HEK293 (cell line): ENCODE measurements at regions not wholly inside any gene's neighbourhood (a gene's known extent, or its start where the extent isn't known, plus 50 kb on each side); places are given as distances from the start of the nearest gene placed in this dataset.

ENCODE experiments used
- CTCF ChIA-PET: fragments of 350-600 bp; formaldehyde crosslinking; extraction: SDS; loops from one replicate; lab custom pipeline; 2021; ENCODE audit warnings: antibody characterized with exemption; lab: Yijun Ruan, JAX
- POLR2A ChIA-PET: fragments of 300-600 bp; formaldehyde crosslinking; extraction: SDS; loops from one replicate; lab custom pipeline; 2020; ENCODE audit warnings: antibody characterized with exemption, inconsistent platforms; lab: Yijun Ruan, JAX
- H3K27ac ChIP-seq: fragments of 200-500 bp; sonication (Bioruptor generic); 2 replicates; pipeline ENCODE4 v1.5.1; 2014; ENCODE audit warnings: low read depth, low read length, control low read depth, inconsistent platforms; ENCODE audit errors: extremely low read depth
- H3K36me3 ChIP-seq, 2 experiments: fragments of 200-500 bp in 1 of 2; sonication (Bioruptor generic) in 1 of 2; 1 replicate in 1 of 2; 2 replicates in 1 of 2; pipeline ENCODE4 v1.5.1; 2014 to 2017; ENCODE audit warnings: inconsistent platforms in 2 of 2, low read length in 2 of 2; ENCODE audit not compliant: control insufficient read depth in 2 of 2, insufficient read depth in 1 of 2
- H3K4me1 ChIP-seq: fragments of 200-500 bp; sonication (Bioruptor generic); 2 replicates; pipeline ENCODE4 v1.5.1; 2014; ENCODE audit warnings: mild to moderate bottlenecking, low read length, inconsistent platforms; ENCODE audit not compliant: control insufficient read depth, insufficient read depth
- H3K4me3 ChIP-seq: 2 replicates; pipeline ENCODE4 v1.5.1; 2011; ENCODE audit warnings: low read depth, mild to moderate bottlenecking, control low read depth, low read length, moderate library complexity
- H3K9me3 ChIP-seq: fragments of 200-500 bp; sonication (Bioruptor generic); 2 replicates; pipeline ENCODE4 v1.5.1; 2014; ENCODE audit warnings: low read depth, low read length, inconsistent platforms; ENCODE audit not compliant: control insufficient read depth, insufficient read depth
- GFI1B ChIP-seq: fragments of 450-650 bp; formaldehyde crosslinking; IDR thresholded peaks from 2 replicates; pipeline ENCODE4 v1.5.1; 2016; ENCODE audit warnings: missing biosample characterization, missing genetic modification characterization
- KLF17 ChIP-seq: fragments of 450-650 bp; formaldehyde crosslinking; IDR thresholded peaks from 2 replicates; pipeline ENCODE4 v1.5.1; 2016; ENCODE audit warnings: missing biosample characterization, missing genetic modification characterization
- KLF8 ChIP-seq: fragments of 450-650 bp; formaldehyde crosslinking; IDR thresholded peaks from 2 replicates; pipeline ENCODE4 v1.5.1; 2016; ENCODE audit warnings: missing biosample characterization, missing genetic modification characterization
- OSR2 ChIP-seq: fragments of 450-650 bp; formaldehyde crosslinking; IDR thresholded peaks from 2 replicates; pipeline ENCODE4 v1.5.1; 2016; ENCODE audit warnings: missing biosample characterization, missing genetic modification characterization
- PRDM1 ChIP-seq: fragments of 450-650 bp; formaldehyde crosslinking; IDR thresholded peaks from 2 replicates; pipeline ENCODE4; 2016; ENCODE audit warnings: missing biosample characterization, missing genetic modification characterization
- SP2 ChIP-seq: fragments of 450-650 bp; formaldehyde crosslinking; IDR thresholded peaks from 2 replicates; pipeline ENCODE4 v1.5.1; 2016; ENCODE audit warnings: missing biosample characterization, missing genetic modification characterization
- YY2 ChIP-seq: fragments of 450-650 bp; formaldehyde crosslinking; IDR thresholded peaks from 2 replicates; pipeline ENCODE4 v1.5.1; 2016; ENCODE audit warnings: missing biosample characterization, missing genetic modification characterization
- ZBTB17 ChIP-seq: fragments of 450-650 bp; formaldehyde crosslinking; IDR thresholded peaks from 2 replicates; pipeline ENCODE4 v1.5.1; 2016; ENCODE audit warnings: missing biosample characterization, missing genetic modification characterization
- ZBTB48 ChIP-seq: fragments of 450-650 bp; formaldehyde crosslinking; IDR thresholded peaks from 2 replicates; pipeline ENCODE4 v1.5.1; 2016; ENCODE audit warnings: missing biosample characterization, missing genetic modification characterization
- ZEB2 ChIP-seq: fragments of 450-650 bp; formaldehyde crosslinking; IDR thresholded peaks from 2 replicates; pipeline ENCODE4 v1.5.1; 2016; ENCODE audit warnings: missing biosample characterization, missing genetic modification characterization
- ZNF138 ChIP-seq: fragments of 450-650 bp; formaldehyde crosslinking; IDR thresholded peaks from 2 replicates; pipeline ENCODE4 v1.5.1; 2016; ENCODE audit warnings: missing biosample characterization, missing genetic modification characterization, borderline replicate concordance
- ZNF211 ChIP-seq: fragments of 450-650 bp; formaldehyde crosslinking; IDR thresholded peaks from 2 replicates; pipeline ENCODE4 v1.5.1; 2016; ENCODE audit warnings: low read depth, missing biosample characterization, missing genetic modification characterization
- ZNF223 ChIP-seq: fragments of 450-650 bp; formaldehyde crosslinking; IDR thresholded peaks from 2 replicates; pipeline ENCODE4 v1.5.1; 2016; ENCODE audit warnings: missing biosample characterization, missing genetic modification characterization
- ZNF239 ChIP-seq: fragments of 450-650 bp; formaldehyde crosslinking; IDR thresholded peaks from 2 replicates; pipeline ENCODE4 v1.5.1; 2016; ENCODE audit warnings: missing biosample characterization, missing genetic modification characterization
- ZNF24 ChIP-seq: fragments of 450-650 bp; formaldehyde crosslinking; IDR thresholded peaks from 2 replicates; pipeline ENCODE4 v1.5.1; 2016; ENCODE audit warnings: missing biosample characterization, missing genetic modification characterization
- ZNF488 ChIP-seq: fragments of 450-650 bp; formaldehyde crosslinking; IDR thresholded peaks from 2 replicates; pipeline ENCODE4 v1.5.1; 2016; ENCODE audit warnings: missing biosample characterization, missing genetic modification characterization
- ZNF510 ChIP-seq: fragments of 450-650 bp; formaldehyde crosslinking; IDR thresholded peaks from 2 replicates; pipeline ENCODE4 v1.5.1; 2018; ENCODE audit warnings: mild to moderate bottlenecking, missing genetic modification characterization, missing biosample characterization; ENCODE audit not compliant: insufficient replicate concordance
- ZNF529 ChIP-seq: fragments of 450-650 bp; formaldehyde crosslinking; IDR thresholded peaks from 2 replicates; pipeline ENCODE4 v1.5.1; 2017; ENCODE audit warnings: missing genetic modification characterization, missing biosample characterization; ENCODE audit not compliant: insufficient replicate concordance
- ZNF585B ChIP-seq: fragments of 450-650 bp; formaldehyde crosslinking; IDR thresholded peaks from 2 replicates; pipeline ENCODE4 v1.5.1; 2016; ENCODE audit warnings: missing biosample characterization, missing genetic modification characterization
- ZNF610 ChIP-seq: fragments of 450-650 bp; formaldehyde crosslinking; IDR thresholded peaks from 2 replicates; pipeline ENCODE4 v1.5.1; 2016; ENCODE audit warnings: missing biosample characterization, missing genetic modification characterization, borderline replicate concordance
- ZNF645 ChIP-seq: fragments of 450-650 bp; formaldehyde crosslinking; IDR thresholded peaks from 2 replicates; pipeline ENCODE4; 2016; ENCODE audit warnings: missing biosample characterization, missing genetic modification characterization
- ZNF658 ChIP-seq: fragments of 450-650 bp; formaldehyde crosslinking; IDR thresholded peaks from 2 replicates; pipeline ENCODE4; 2016; ENCODE audit warnings: missing biosample characterization, missing genetic modification characterization
- ZNF660 ChIP-seq: fragments of 450-650 bp; IDR thresholded peaks from 2 replicates; pipeline ENCODE4 v1.5.1; 2018; ENCODE audit warnings: missing biosample characterization, mild to moderate bottlenecking, missing genetic modification characterization
- ZNF664 ChIP-seq: fragments of 450-650 bp; formaldehyde crosslinking; IDR thresholded peaks from 2 replicates; pipeline ENCODE4 v1.5.1; 2016; ENCODE audit warnings: missing biosample characterization, missing genetic modification characterization
- ZNF747 ChIP-seq: fragments of 450-650 bp; formaldehyde crosslinking; IDR thresholded peaks from 2 replicates; pipeline ENCODE4 v1.5.1; 2016; ENCODE audit warnings: missing biosample characterization, missing genetic modification characterization
- ZNF777 ChIP-seq: fragments of 450-650 bp; formaldehyde crosslinking; IDR thresholded peaks from 2 replicates; pipeline ENCODE4 v1.5.1; 2017; ENCODE audit warnings: missing biosample characterization, missing genetic modification characterization, borderline replicate concordance
- TF ChIP-seq, protein P1 (sequence below): fragments of 450-650 bp; formaldehyde crosslinking; IDR thresholded peaks from 2 replicates; pipeline ENCODE4 v1.5.1; 2016; ENCODE audit warnings: missing biosample characterization, missing genetic modification characterization, low read depth
- TF ChIP-seq, protein P2 (sequence below): fragments of 450-650 bp; formaldehyde crosslinking; IDR thresholded peaks from 2 replicates; pipeline ENCODE4 v1.5.1; 2016; ENCODE audit warnings: missing biosample characterization, missing genetic modification characterization
- TF ChIP-seq, protein P3 (sequence below): fragments of 450-650 bp; formaldehyde crosslinking; IDR thresholded peaks from 2 replicates; pipeline ENCODE4 v1.5.1; 2016; ENCODE audit warnings: missing biosample characterization, missing genetic modification characterization

- Histone ChIP-seq H3K9me3 (no peaks in the 10 kb centered on the region), H3K36me3 (no peaks in the 10 kb centered on the region), H3K4me3 (no peak overlapping the region), H3K4me1 (no peaks in the 10 kb centered on the region), H3K27ac (no peak overlapping the region)
- ChIA-PET POLR2A (no interaction called here), CTCF (no interaction called here)
- no peak for TF ChIP-seq ZNF510 (tag by site-specific recombination)
- TF ChIP-seq ZEB2 (tag by site-specific recombination): no peak
- TF ChIP-seq, protein P1, sequence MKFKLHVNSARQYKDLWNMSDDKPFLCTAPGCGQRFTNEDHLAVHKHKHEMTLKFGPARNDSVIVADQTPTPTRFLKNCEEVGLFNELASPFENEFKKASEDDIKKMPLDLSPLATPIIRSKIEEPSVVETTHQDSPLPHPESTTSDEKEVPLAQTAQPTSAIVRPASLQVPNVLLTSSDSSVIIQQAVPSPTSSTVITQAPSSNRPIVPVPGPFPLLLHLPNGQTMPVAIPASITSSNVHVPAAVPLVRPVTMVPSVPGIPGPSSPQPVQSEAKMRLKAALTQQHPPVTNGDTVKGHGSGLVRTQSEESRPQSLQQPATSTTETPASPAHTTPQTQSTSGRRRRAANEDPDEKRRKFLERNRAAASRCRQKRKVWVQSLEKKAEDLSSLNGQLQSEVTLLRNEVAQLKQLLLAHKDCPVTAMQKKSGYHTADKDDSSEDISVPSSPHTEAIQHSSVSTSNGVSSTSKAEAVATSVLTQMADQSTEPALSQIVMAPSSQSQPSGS (tag by site-specific recombination): no peak
- TF ChIP-seq ZNF211 (tag by site-specific recombination): no peak
- TF ChIP-seq KLF17 (tag by site-specific recombination): no peak
- no peak for TF ChIP-seq YY2
- no peak for TF ChIP-seq ZNF658 (tag by site-specific recombination)
- TF ChIP-seq ZNF610 (tag by site-specific recombination): no peak
- TF ChIP-seq ZNF585B: no peak
- TF ChIP-seq ZNF645 (tag by site-specific recombination): no peak
- TF ChIP-seq ZNF660: no peak
- TF ChIP-seq KLF8 (tag by site-specific recombination): no peak
- TF ChIP-seq ZBTB48 (tag by site-specific recombination): no peak
- no peak for TF ChIP-seq ZNF529 (tag by site-specific recombination)
- TF ChIP-seq ZNF777 (tag by site-specific recombination): no peak
- TF ChIP-seq ZNF747 (tag by site-specific recombination): no peak
- TF ChIP-seq, protein P2, sequence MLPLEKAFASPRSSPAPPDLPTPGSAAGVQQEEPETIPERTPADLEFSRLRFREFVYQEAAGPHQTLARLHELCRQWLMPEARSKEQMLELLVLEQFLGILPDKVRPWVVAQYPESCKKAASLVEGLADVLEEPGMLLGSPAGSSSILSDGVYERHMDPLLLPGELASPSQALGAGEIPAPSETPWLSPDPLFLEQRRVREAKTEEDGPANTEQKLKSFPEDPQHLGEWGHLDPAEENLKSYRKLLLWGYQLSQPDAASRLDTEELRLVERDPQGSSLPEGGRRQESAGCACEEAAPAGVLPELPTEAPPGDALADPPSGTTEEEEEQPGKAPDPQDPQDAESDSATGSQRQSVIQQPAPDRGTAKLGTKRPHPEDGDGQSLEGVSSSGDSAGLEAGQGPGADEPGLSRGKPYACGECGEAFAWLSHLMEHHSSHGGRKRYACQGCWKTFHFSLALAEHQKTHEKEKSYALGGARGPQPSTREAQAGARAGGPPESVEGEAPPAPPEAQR (tag by site-specific recombination): no peak
- no peak for TF ChIP-seq ZNF24 (tag by site-specific recombination)
Measured at GRCh38 chr3:30553641-30554316, 52.6 kb upstream of the TGFBR2 start.

DNA sequence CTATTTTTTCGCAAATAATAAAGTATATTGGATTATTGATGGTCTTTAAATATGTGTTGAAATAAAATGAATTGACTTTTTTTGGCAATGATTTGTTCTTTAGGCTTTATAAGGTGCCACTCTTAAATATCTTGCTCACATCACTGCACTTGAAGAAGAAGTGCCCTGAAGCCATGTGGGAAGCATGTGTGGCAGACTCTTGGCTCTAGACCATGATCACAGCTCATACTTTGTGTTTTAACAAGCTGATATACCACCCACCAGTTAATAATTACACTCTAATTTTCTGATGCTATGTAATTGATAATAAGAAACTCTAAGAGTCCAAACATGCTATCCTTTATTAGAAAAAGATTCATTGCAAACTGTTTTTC is 52.1 kb upstream of the TGFBR2 start:
- Histone ChIP-seq H3K27ac (no peak overlapping the region), H3K4me3 (no peak overlapping the region), H3K9me3 (no peaks in the 10 kb centered on the region), H3K36me3 (no peaks in the 10 kb centered on the region), H3K4me1 (no peaks in the 10 kb centered on the region)
- POLR2A ChIA-PET: no interaction called here
- CTCF ChIA-PET: no interaction called here
- TF ChIP-seq, protein P3, sequence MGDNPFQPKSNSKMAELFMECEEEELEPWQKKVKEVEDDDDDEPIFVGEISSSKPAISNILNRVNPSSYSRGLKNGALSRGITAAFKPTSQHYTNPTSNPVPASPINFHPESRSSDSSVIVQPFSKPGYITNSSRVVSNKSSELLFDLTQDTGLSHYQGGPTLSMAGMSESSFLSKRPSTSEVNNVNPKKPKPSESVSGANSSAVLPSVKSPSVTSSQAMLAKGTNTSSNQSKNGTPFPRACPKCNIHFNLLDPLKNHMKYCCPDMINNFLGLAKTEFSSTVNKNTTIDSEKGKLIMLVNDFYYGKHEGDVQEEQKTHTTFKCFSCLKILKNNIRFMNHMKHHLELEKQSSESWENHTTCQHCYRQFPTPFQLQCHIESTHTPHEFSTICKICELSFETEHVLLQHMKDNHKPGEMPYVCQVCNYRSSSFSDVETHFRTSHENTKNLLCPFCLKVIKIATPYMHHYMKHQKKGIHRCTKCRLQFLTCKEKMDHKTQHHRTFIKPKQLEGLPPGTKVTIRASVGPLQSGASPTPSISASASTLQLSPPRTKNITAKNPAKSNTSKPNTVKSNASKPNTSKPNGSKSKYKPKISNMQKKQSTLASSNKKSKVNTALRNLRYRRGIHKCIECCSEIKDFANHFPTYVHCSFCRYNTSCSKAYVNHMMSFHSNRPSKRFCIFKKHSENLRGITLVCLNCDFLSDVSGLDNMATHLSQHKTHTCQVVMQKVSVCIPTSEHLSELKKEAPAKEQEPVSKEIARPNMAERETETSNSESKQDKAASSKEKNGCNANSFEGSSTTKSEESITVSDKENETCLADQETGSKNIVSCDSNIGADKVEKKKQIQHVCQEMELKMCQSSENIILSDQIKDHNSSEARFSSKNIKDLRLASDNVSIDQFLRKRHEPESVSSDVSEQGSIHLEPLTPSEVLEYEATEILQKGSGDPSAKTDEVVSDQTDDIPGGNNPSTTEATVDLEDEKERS (tag by site-specific recombination): no peak
- no peak for TF ChIP-seq PRDM1
- no peak for TF ChIP-seq GFI1B
- no peak for TF ChIP-seq KLF8 (tag by site-specific recombination)
- TF ChIP-seq ZNF488 (tag by site-specific recombination): no peak
- TF ChIP-seq OSR2 (tag by site-specific recombination): no peak
- no peak for TF ChIP-seq ZNF138
- no peak for TF ChIP-seq SP2 (tag by site-specific recombination)
- no peak for TF ChIP-seq ZBTB17
- TF ChIP-seq ZNF223 (tag by site-specific recombination): no peak
- no peak for TF ChIP-seq ZNF239 (tag by site-specific recombination)
- TF ChIP-seq ZNF664 (tag by site-specific recombination): no peak
